ENCODE measurements at regions not wholly inside any gene's neighbourhood (a gene's known extent, or its start where the extent isn't known, plus 50 kb on each side); places are given as distances from the start of the nearest gene placed in this dataset.
"Not testable (repeated sequence)": the region's sequence is repeated elsewhere in the genome, so short reads cannot be mapped to it uniquely, and the experiment has no call there.

GRCh38 chr2:163974766-163975165 is 239.0 kb upstream of the FIGN start:
- CTCF ChIA-PET = no interaction called here
- no peaks in the 10 kb centered on the region for H3K9me3 ChIP-seq
- H3K36me3 ChIP-seq (ENCODE audit: control insufficient read depth, insufficient read depth, low read length) = no peaks in the 10 kb centered on the region
- H3K4me1 Mint-ChIP-seq (ENCODE audit: low read depth, unreplicated experiment) = peaks cover 7% of the 10 kb centered on the region
- POLR2A ChIA-PET = no interaction called here
- no TSS peak for BruUV-seq (replicated peaks)
- no peaks in the 10 kb centered on the region for H3K27me3 Mint-ChIP-seq (ENCODE audit: insufficient read depth, unreplicated experiment)
- no peak overlapping the region for H3K4me3 ChIP-seq (ENCODE audit: low read depth, low read length)
- H3K4me1 ChIP-seq = peaks cover 13% of the 10 kb centered on the region
- no peaks in the 10 kb centered on the region for H3K36me3 Mint-ChIP-seq (ENCODE audit: insufficient read depth, unreplicated experiment)
- no peak for TF ChIP-seq CTCF (IDR thresholded peaks at IDR 0.05; ENCODE audit: insufficient read depth in 1 of 2, low read depth in 1 of 2, low read length in 1 of 2, severe bottlenecking in 1 of 2, unreplicated experiment in 1 of 2)
- intact Hi-C loops (cut with micrococcal nuclease; ENCODE audit: unreplicated experiment) = no loop called here
- no peak for DNase-seq
- no peak overlapping the region for H3K27ac Mint-ChIP-seq (ENCODE audit: unreplicated experiment)
- H3K9me3 Mint-ChIP-seq (ENCODE audit: unreplicated experiment) = no peaks in the 10 kb centered on the region
- no peaks in the 10 kb centered on the region for H3K27me3 ChIP-seq (replicated peaks; ENCODE audit: control insufficient read depth, insufficient read depth, low read length)
- no peak overlapping the region for H3K4me3 Mint-ChIP-seq (ENCODE audit: unreplicated experiment)

GRCh38 chr2:163970058-163970813 is 234.4 kb upstream of the FIGN start:
- Mint-ChIP-seq H3K4me3 (ENCODE audit: unreplicated experiment) (no peak overlapping the region), H3K9me3 (ENCODE audit: unreplicated experiment) (no peaks in the 10 kb centered on the region), H3K4me1 (ENCODE audit: low read depth, unreplicated experiment) (no peaks in the 10 kb centered on the region), H3K27me3 (ENCODE audit: insufficient read depth, unreplicated experiment) (no peaks in the 10 kb centered on the region), H3K36me3 (ENCODE audit: insufficient read depth, unreplicated experiment) (no peaks in the 10 kb centered on the region), H3K27ac (ENCODE audit: unreplicated experiment) (no peak overlapping the region)
- no peak for DNase-seq
- Histone ChIP-seq H3K4me3 (ENCODE audit: low read depth, low read length) (no peak overlapping the region), H3K27me3 (replicated peaks; ENCODE audit: control insufficient read depth, insufficient read depth, low read length) (no peaks in the 10 kb centered on the region), H3K36me3 (ENCODE audit: control insufficient read depth, insufficient read depth, low read length) (no peaks in the 10 kb centered on the region), H3K9me3 (no peaks in the 10 kb centered on the region; the same call in 1 of the 2 replicates), H3K4me1 (no peaks in the 10 kb centered on the region)
- POLR2A ChIA-PET = no interaction called here
- intact Hi-C loops (cut with micrococcal nuclease; ENCODE audit: unreplicated experiment) = no loop called here
- CTCF ChIA-PET = no interaction called here
- TF ChIP-seq CTCF (IDR thresholded peaks at IDR 0.05; ENCODE audit: insufficient read depth in 1 of 2, low read depth in 1 of 2, low read length in 1 of 2, severe bottlenecking in 1 of 2, unreplicated experiment in 1 of 2) = no peak
- no TSS peak for BruUV-seq (replicated peaks)

- H3K4me1 Mint-ChIP-seq (ENCODE audit: low read depth, unreplicated experiment); BruUV-seq (replicated peaks); H3K4me1 ChIP-seq; POLR2A ChIA-PET; H3K27ac Mint-ChIP-seq (ENCODE audit: unreplicated experiment); H3K36me3 Mint-ChIP-seq (ENCODE audit: insufficient read depth, unreplicated experiment); H3K27me3 ChIP-seq (replicated peaks; ENCODE audit: control insufficient read depth, insufficient read depth, low read length); H3K4me3 Mint-ChIP-seq (ENCODE audit: unreplicated experiment); intact Hi-C loops (cut with micrococcal nuclease; ENCODE audit: unreplicated experiment); H3K9me3 ChIP-seq; CTCF ChIA-PET; H3K9me3 Mint-ChIP-seq (ENCODE audit: unreplicated experiment); H3K36me3 ChIP-seq (ENCODE audit: control insufficient read depth, insufficient read depth, low read length); DNase-seq; H3K27me3 Mint-ChIP-seq (ENCODE audit: insufficient read depth, unreplicated experiment); H3K4me3 ChIP-seq (ENCODE audit: low read depth, low read length): not testable (repeated sequence)
These were observed 228.5 kb upstream of the FIGN start for GRCh38 chr2:163964278-163964677.

Measured in Caco-2 (cell line).